GM21528 (cell line): ENCODE measurements at regions not wholly inside any gene's neighbourhood (a gene's known extent, or its start where the extent isn't known, plus 50 kb on each side); places are given as distances from the start of the nearest gene placed in this dataset.

Source experiments
- ATAC-seq: cut with Tn5 transposase; IDR thresholded peaks from one replicate; pipeline ENCODE4 v1.9.1; 2021; ENCODE audit warnings: mild to moderate bottlenecking, moderate library complexity; ENCODE audit not compliant: unreplicated experiment, low FRiP score

GRCh38 chr2:41972819-41973218 is 75.0 kb upstream of the PKDCC start:
- no peak for ATAC-seq

- no peak for ATAC-seq
Measured at GRCh38 chr2:41973871-41974270, 74.0 kb upstream of the PKDCC start.

GRCh38 chr2:41981417-41981816 is 66.4 kb upstream of the PKDCC start:
- ATAC-seq = no peak

- no peak for ATAC-seq
Measured at GRCh38 chr2:41985573-41986095, 62.2 kb upstream of the PKDCC start.

GRCh38 chr2:41989501-41990180 is 58.2 kb upstream of the PKDCC start:
- no peak for ATAC-seq

GRCh38 chr2:41990245-41990644 is 57.6 kb upstream of the PKDCC start:
- no peak for ATAC-seq

GRCh38 chr2:41990688-41991087 is 57.1 kb upstream of the PKDCC start:
- no peak for ATAC-seq

GRCh38 chr2:41992056-41992642 is 55.7 kb upstream of the PKDCC start:
- no peak for ATAC-seq

GRCh38 chr2:41992671-41993434 is 55.0 kb upstream of the PKDCC start:
- ATAC-seq = no peak

- ATAC-seq = no peak
Measured at GRCh38 chr2:41993435-41993925, 54.3 kb upstream of the PKDCC start.

- ATAC-seq = no peak
Measured at GRCh38 chr2:41994233-41994637, 53.6 kb upstream of the PKDCC start.

GRCh38 chr2:41994661-41995060 is 53.2 kb upstream of the PKDCC start:
- ATAC-seq = no peak

GRCh38 chr2:41997561-41997960 is 50.3 kb upstream of the PKDCC start:
- no peak for ATAC-seq
